ENCODE measurements at regions not wholly inside any gene's neighbourhood (a gene's known extent, or its start where the extent isn't known, plus 50 kb on each side); places are given as distances from the start of the nearest gene placed in this dataset.
"Not testable (repeated sequence)": the region's sequence is repeated elsewhere in the genome, so short reads cannot be mapped to it uniquely, and the experiment has no call there.

DNA sequence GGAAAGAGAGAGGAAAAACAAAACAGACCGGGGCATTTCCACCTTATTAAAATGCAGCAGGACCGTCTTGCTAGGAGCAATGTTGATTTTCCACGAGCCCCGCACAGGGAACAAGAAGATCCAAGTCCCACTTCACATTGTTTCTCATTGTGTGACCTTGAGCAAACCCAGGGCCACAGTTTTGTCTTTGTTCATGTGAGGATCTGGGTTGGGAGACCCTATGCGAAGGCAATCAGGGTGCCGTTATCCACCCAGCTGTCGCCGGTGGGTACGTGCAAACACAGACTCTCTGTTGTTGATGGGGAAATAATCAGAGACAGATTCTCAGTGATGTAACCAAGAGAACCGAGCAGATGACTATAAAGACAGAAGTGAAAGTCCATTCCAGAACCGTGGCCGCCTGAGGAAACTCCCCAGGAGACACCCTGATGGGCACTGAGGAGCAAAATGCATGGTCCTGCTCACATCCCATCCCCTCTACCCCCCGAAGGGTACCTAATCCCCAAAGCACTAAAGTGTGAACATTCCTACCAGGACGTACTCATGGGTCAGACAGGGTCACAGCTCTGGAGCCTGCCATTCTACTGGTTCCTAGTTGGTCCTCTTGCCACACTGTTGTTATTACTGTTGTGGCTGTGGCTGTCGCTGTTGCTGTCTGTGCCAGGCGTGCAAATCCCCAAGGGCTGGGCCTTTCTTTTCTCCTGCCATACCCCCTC lies 102.7 kb upstream of the RBPJ start:
- no peak for DNase-seq

DNA sequence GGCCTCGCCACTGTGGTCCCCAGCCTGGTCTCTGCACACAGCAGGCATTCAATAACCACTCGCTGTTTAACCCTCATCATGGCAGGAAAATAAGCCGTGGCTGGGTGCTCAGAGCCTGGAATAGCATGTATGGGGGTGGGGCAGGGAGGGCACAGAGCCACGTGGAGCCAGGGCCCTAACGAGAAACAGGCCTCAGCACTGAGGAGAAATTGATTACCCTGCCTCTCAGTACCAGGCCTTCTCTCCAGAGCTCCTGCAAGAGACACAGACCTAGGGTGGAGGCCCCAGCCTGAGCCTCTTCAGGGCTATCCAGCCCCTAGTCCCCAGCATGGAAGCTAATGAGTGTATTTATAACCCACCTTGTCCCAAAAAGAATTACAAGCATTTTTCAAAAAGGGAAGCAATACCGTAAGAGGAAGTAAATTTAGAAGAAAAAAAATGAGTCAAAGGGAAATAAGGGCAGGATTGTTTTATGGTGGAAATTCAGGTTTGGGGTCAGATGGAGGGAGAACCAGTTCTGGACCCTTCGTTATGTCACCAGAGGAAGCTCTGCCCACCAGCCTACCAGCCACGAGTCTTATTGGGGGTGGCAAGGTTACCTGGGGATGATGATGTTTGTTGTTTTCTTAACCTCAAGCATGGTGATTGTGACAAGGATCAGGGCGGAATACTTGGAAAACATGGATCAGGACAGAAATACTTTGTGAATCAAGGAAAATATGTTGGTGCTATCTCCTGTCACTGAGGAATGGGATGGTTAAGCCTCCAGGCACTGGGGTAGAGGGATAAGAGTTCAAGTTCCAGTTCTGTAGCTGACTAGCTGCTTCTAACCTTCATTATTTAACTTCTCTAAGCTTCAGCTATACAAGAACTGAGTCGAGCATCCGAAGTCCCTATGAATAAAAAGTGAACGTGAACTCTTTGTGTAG lies 101.9 kb upstream of the RBPJ start:
- DNase-seq, result no peak

DNA sequence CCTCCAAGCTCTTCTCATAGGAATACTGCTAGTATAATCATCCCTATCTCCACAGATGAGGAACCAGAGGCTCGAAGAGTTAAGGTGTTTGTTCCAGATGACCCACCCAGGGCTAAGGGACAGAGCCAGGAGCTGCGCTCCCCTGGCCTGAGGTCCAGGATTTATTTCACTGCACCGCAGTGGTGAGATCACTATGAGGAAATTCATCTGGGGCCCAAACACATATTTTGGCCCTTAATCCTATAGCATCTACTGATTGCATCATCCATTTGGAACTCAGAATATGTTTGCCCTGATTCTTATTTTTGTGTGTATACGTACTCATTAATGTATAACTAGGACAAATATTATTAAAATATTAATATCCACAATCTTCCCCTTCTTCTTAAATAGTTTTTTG lies 100.1 kb upstream of the RBPJ start:
- no peak for DNase-seq

DNA sequence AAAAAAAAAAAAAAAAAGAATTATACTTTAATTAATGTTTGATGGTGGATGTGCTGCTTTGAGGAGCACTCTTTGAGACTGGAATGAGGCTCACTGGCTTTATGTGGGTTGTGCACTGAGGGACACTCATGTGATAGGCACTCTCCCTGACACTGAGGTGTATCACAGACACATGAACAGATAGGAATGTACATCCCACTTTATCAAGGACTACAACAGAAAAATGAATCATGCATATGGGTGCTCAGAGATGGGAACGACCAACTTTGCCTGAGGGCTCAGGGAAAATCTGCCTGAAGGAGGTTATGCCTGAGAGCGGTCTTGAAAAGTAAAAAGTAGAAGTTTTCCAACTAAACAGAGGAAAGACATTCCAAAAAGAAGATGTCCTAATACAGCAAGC lies 97.7 kb upstream of the RBPJ start:
- no peak for DNase-seq

DNA sequence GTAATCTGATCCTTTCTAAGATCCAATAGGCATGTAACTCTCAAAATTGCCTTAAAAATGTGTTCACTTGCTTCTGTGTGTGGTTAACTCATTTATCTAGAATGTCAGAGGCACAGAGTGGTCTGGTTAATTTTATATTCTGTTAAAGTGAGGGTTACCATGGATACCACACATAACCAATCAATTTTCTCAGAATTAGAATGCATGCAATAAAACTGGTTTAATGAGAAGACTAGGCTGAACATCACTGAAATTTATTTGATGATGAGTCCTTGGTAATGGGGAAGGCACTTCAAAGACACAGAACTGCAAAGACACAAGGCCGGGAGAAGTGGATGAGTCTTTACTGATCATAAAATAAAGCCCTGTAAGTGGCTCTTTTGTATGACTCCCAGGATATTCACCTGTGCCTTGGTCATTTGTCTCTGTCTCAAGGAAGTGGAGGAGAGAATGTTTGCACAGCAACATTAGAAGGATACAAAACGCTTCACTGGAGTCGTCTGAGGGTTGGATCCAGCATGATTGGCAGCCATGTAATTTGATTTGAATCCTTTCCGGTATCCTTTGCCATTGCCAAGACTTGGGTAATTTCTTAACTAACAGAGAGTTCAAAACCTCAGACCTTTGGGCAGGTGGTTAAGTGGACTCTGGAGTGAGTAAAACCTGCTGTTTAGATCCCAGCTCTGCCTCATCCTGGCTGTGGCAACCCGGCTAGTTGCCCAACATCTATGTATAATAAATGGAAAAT lies 94.0 kb upstream of the RBPJ start:
- no peak for DNase-seq

DNA sequence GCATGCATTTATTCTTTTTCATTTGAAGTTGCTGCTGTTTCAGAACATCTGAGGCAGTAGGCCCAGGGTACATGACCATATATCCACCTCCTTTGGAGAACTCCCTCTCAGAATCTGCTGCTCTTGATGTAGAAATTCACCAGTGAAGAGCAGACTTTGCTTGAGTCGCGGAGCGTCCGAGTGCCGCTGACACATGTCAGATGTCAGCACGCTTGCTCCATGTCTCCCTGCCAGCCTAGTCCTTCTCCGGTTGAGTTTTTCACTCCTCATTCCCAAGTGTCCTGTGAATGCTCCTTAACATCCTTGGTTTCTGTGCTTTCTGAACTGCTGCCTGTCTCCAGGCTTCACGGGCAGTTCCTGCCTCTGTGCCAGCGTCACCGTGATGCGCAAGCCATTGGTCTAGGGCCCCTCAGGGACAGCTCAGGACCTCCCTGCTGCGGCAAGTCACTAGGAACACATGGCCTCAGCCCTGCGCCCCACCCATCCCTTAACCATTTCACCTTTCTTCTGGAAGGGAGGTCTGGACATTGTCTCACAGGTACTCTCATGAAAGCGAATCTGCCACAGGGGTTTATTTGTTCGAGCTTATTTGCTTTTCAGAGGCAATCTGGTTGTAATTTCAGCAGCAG lies 93.1 kb upstream of the RBPJ start:
- no peak for DNase-seq

DNA sequence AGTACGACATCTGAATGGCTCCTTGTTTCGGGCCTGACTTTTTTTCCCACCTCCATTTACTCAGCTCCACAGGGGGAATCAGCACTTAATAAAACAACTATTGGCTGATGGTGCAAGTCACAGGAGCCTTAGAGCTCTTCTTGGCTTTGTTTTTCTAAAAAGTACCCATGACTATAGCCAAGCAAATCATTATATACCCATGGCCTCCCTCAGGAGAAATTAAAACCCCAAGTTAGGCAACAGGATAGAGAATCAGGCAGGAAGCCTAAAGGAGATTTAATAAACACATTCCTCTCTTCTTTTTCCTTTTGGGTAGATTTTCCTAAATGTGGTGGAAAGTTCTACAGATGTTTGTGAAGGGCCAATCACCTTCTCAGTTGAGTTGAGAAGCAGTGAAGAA lies 91.9 kb upstream of the RBPJ start:
- DNase-seq, result no peak

DNA sequence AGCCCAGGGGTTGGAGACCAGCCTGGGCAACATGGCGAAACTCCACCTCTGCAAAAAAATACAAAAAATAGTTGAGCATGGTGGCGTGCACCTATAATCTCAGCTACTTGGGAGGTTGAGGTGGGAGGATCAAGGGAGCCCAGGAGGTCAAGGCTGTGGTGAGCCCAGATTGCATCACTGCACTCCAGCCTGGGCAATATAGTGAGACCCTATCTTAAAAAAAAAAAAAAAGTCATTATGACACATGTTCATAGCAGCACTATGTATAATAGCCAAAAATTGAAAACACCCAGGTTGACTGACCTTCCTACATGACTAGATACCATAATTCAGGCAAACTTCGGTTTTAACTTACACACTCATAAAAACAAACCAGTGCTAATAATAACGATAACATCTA lies 90.8 kb upstream of the RBPJ start:
- no peak for DNase-seq

DNA sequence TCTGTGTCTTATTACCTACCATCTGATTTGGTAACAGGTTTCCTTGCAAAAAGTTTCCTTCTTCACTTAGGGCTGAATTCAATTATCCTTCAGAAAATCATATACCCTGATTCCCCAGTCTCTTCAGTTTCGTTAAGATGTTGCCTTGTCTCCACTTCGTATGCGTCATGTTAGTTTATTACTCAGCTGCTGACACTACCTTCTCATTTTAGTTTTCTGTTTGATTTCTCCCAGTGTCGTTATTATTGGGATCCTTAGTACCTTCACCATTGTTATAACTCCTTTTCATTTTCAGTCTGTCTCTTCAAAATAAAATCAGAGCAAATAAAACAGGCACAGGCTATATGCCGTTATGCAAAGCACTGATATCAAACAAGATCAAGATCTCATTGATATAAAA lies 87.5 kb upstream of the RBPJ start:
- no peak for DNase-seq

DNA sequence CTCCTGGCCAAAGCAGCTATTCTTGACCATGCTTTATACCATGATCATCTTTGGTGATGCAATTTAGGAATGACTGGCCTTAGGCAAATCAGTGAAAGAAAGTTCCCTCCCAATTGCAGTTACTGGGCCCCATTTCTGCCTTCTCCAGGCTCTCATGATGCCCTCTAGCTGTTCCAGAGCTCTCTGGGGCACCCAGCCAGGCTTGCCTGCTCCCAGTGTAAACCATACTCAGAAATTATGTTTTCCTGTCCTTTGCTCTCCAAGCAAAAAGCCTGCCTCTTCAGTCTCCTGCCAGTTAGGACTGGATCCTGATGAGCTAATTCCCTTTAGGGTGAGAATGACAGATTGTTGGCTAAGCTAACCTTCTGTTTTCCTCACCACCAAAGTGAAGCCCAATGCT lies 85.3 kb upstream of the RBPJ start:
- peak; percentile 80 to 96 for DNase-seq

DNA sequence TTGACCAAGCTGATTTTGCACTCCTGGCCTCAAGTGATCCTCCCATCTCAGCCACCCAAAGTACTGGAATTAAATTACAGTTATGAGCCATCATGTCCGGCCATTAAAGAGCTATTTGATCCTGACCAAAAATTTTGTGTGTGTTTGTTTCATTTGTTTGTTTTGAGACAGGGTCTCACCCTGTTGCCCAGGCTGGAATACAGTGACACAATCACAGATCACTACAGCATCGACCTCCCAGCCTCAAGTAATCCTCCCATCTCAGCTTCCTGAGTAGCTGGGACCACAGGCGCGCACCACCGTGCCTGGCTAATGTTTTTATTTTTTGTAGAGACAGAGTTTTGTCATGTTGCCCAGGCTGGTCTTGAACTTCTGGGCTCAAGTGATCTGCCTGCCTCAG lies 82.9 kb upstream of the RBPJ start:
- DNase-seq, result no peak

DNA sequence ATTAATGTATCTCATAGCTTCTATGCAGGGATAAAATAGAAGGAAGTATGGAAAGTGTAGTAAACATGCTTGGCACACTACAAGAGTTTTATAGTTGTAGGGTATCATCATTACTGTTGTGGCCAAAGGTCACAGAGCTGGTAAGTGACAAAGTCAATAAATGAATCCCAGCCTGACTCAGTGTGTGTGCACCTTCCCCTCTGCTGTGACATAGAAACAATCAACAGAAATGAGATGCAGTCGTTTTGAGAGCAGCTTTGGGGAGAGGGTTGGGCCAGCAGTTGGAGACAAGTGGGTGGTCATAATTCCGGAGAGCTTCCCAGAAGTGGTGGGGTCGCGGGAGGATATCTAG lies 82.4 kb upstream of the RBPJ start:
- no peak for DNase-seq

DNA sequence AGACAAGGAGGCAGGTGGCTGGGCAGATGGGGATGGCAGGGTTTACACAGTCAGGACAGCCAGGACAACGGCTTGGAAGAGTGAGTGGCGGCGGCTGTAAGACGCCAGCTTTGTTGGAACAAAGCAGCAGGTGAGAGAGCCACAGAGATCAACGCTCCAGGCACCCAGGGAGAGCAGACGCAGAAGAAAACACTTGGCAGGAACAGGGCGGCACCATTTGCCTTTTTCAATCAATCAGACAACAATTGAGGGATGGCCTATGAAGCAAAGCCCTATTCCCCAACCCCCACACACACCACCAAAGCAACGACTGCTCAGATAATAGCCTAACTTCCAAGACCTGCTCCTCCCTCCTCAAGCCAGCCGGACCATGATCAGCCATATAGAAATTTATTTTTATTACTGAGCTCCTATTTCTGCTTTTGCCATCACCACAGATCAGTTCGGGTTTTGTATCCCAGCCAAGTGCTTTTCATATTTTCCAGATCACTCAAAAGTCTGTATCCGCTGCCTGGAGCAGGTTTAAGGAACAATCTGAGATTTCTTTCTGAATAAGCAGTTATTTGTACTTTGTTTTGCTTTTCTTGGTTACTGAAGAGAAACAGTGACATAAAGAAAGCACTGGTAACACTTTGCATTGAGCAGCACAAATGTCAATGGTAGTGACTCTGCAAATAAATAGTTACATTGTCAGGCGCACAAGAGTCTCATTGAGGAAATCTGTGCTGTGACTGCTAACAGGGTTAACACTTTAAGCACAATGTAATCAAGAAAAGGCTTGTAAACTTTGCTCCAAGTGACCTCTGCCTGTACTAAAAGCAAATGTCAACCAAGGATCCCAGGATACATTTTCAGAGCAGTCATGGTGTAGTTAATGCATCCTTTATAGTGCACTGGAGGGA lies 81.8 kb upstream of the RBPJ start:
- DNase-seq, result peak; percentile 97 to 99

DNA sequence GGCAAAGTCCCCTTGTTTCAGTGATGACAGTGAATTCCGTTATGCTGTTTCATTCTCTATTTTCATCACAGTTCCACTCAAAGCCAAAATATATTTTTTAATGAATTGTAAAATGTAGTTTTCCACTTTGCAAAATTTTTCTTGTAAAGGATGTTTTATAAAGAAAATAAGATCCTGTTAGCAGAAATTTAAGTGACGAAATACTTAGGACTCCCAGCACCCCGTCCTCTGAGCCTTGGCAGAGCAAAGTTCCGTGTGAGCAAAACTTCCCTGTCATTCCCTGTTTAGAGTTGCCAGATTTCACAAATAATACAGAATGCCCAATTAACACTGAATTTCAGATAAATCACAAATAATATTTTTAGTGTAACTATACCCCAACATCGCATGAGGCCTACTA lies 81.0 kb upstream of the RBPJ start:
- DNase-seq, result no peak

DNA sequence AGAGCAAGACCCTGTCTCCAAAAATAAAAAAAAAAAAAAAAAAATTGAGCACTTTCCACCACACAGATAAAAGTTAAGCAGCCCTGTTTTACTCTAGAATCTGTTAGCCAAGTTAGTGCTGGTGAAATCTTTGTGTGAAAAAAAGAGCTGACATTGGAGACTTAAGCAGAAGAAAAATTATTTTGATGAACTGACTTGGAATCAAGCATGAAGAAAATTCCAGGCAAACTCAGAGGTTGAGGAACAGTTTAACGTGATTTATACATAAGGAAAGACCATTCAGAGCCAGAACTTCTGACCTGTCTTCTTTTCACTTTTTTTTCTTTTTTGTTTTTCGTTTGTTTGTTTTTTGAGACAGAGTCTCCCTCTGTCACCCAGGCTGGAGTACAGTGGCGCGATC lies 79.6 kb upstream of the RBPJ start:
- no peak for DNase-seq

DNA sequence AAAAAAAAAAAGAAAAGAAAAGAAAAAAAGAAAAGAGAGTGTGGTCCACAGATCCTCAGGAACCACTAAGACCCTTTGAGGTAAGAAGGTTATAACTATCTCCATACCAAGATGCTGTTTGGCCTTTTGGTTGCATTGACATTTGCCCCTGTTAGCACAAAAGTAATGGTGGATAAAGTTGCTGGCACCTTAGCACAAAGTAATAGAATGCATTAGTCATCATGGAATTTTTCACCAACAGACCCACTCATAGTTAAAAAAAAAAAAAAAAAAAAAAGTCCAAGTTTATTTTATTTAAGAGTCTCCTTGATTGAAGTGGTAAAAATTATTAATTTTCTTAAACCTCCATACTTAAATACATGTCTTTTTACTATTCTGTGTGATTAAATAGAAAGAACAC lies 78.4 kb upstream of the RBPJ start:
- no peak for DNase-seq

DNA sequence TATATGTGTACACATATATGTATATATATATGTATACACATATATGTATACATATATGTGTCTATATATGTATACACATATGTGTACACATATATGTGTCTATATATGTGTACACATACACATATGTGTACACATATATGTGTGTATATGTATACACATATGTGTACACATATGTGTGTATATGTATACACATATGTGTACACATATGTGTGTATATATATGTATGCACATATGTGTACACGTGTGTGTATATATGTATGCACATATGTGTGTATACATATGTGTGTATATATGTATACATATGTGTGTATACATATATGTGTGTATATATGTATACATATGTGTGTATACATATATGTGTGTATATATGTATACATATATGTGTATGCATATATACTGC lies 76.7 kb upstream of the RBPJ start:
- not testable (repeated sequence) for DNase-seq

DNA sequence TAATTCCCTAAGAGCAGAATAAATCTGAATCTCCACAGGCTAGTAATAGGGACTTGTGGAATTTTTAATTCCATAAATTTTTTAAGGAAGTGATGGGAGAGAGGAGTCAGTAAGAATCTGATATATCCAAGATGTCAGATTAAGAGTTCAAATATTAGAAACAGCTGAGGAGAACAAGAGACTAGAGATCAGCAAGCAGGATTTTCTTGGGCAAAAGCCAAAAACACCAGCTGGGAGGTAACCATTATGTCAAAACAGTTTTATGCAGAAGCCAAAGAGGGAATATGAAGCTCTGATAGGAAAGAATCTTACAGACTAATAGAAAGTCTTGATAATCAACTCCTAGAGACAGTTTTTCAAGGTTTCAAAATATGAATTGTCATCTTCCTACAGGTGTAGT lies 72.2 kb upstream of the RBPJ start:
- DNase-seq, result peak; percentile 75 to 95

DNA sequence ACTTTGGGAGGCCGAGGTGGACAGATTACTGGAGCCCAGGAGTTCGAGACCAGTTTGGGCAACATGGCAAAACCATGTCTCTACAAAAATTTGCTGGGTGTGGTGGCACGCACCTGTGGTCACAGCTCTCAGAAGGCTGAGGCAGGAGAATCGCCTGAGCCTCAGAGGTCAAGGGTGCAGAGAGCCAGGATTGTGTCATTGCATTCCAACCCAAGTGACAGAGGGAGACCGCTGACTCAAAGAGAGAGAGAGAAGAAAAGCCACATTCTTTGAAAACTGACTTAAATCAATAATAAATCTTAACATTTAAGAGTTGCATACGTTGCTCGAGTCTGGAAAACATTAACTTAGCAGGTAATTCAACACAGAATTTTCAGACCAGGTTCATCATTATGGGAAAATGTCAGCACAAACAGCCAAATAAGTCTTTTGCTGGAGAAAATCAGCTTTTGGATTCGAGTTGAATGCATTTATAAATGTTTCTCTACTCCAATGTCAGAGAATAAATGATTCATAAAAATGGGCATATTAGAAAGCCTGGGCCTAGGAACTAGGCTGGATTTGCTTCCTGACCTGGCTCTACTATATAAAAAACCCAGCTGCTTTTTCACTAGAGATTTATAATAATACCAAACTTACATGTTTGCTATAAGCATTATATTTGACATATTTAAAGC lies 68.3 kb upstream of the RBPJ start:
- no peak for DNase-seq

DNA sequence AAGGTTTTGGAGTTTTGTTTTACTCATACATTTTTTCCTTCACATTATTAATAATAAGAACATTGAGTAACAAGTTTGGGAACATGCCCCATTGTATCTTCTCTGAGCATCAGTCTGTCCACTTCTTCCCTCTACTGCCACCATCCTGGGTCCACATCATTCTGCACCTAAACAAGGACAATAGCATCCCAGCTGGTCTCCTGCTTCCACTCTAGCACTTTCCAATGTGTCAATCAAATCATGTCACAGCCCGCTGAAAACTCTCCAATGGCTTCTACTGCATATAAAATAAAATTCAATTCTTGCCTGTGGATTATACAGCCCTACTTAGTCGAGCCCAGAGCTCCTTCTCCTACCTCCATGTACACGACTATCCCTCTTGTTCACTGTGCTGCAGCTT lies 66.8 kb upstream of the RBPJ start:
- DNase-seq, result no peak

DNA sequence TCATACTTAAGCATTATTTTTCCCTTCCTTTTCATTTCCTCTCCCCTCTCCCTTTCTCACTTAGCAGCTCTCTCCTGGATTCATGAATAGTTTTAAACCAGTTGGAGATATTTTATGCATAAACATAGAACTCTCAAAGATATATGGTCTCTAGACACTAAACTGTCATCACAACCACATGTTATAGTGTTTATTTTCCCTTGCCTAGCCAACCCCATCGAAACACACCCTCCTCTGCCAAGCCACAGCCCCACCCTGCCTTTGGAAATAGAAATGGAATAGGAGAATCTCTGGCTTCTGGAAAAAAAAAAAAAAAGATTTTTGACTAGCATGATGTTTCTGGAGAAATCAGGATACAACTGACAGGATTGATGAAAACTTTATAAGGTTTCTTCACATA lies 64.8 kb upstream of the RBPJ start:
- DNase-seq, result no peak

DNA sequence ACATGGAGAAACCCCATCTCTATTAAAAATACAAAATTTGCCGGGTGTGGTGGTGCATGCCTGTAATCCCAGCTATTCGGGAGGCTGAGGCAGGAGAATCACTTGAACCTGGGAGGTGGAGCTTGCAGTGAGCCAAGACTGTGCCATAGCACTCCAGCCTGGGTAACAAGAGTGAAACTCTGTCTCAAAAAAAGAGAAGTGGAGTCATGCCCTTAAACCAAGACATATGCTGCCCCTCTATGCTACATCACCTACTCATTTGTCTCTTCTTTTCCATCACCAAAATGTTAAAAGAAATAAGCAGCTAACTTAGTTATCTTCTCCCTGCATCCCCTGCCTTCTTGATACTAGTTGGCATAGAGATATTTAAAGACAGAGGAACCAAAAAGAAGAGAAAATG lies 63.4 kb upstream of the RBPJ start:
- not testable (repeated sequence) for DNase-seq
